ENCODE measurements at regions not wholly inside any gene's neighbourhood (a gene's known extent, or its start where the extent isn't known, plus 50 kb on each side); places are given as distances from the start of the nearest gene placed in this dataset.

DNA sequence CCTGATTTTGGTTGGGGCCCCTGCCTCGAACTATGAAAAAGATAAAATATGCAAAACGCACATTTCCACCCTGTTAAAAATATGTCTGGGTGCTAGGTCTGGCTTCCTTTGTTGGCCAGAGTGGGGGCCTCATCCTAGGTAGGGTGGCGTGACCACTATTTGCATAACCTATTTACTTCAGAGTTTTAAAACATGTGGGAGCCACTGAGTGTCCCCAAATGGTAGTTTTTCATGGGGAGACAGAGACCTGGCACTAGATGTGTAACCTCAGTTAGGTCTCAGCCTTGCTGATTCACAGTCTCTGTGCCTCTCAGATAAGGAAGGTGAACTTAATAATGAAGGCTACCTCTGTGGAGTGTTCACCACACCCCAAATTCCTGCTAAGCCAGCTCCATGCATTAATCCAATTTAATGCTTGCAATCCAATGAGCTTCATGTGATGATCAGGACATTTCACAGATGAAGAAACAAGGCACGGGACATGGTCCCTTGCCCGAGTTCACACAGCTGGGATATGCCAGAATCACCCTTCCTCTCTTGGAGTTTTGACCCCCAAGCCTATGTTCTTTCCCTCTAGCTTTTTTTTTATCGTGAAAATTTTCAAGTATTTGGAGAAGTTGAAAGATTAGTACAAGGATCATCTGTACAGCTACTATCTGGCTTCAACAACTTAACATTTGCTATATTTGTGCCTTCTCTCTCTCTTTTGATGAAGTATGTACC is 103.4 kb downstream of the IRF8 start:
- no peak overlapping the region for H3K27ac ChIP-seq
- peaks cover 11% of the 10 kb centered on the region for H3K27me3 ChIP-seq
- no peaks in the 10 kb centered on the region for H3K9me3 ChIP-seq
- H3K4me3 ChIP-seq (ENCODE audit: low read depth in 1 of 2, low read length in 1 of 2), result no peak overlapping the region
- TF ChIP-seq, protein P1, sequence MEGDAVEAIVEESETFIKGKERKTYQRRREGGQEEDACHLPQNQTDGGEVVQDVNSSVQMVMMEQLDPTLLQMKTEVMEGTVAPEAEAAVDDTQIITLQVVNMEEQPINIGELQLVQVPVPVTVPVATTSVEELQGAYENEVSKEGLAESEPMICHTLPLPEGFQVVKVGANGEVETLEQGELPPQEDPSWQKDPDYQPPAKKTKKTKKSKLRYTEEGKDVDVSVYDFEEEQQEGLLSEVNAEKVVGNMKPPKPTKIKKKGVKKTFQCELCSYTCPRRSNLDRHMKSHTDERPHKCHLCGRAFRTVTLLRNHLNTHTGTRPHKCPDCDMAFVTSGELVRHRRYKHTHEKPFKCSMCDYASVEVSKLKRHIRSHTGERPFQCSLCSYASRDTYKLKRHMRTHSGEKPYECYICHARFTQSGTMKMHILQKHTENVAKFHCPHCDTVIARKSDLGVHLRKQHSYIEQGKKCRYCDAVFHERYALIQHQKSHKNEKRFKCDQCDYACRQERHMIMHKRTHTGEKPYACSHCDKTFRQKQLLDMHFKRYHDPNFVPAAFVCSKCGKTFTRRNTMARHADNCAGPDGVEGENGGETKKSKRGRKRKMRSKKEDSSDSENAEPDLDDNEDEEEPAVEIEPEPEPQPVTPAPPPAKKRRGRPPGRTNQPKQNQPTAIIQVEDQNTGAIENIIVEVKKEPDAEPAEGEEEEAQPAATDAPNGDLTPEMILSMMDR (IDR thresholded peaks at IDR 0.05), result no peak
- H3K4me1 ChIP-seq (ENCODE audit: control insufficient read depth in 1 of 2, insufficient read depth in 1 of 2, low read depth in 1 of 2, low read length in 1 of 2), result no peaks in the 10 kb centered on the region
- H3K36me3 ChIP-seq, result no peaks in the 10 kb centered on the region

DNA sequence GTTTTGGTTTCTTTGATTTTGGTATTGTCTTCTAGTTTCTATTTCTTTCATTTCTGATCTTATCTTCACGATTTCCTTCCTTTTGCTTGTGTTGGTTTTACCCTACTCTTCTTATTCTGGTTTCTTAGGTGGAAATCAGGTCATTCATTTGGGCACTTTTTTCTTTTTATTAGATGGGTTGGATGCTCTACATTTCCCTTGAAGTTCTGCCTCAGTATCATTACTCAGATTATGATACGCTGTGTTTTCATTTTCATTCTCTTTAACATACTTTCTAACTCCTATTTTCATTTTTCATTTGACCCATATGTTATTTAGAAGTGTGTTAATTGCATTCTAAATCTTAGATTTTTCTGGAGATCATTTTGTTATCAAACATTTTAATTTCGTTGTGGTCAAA is 108.6 kb downstream of the IRF8 start:
- Histone ChIP-seq H3K27ac (no peak overlapping the region), H3K27me3 (peaks cover 33% of the 10 kb centered on the region), H3K4me1 (ENCODE audit: control insufficient read depth in 1 of 2, insufficient read depth in 1 of 2, low read depth in 1 of 2, low read length in 1 of 2) (no peaks in the 10 kb centered on the region), H3K4me3 (ENCODE audit: low read depth in 1 of 2, low read length in 1 of 2) (no peak overlapping the region), H3K36me3 (no peaks in the 10 kb centered on the region), H3K9me3 (no peaks in the 10 kb centered on the region)
- TF ChIP-seq, protein P1 (IDR thresholded peaks at IDR 0.05), result no peak

DNA sequence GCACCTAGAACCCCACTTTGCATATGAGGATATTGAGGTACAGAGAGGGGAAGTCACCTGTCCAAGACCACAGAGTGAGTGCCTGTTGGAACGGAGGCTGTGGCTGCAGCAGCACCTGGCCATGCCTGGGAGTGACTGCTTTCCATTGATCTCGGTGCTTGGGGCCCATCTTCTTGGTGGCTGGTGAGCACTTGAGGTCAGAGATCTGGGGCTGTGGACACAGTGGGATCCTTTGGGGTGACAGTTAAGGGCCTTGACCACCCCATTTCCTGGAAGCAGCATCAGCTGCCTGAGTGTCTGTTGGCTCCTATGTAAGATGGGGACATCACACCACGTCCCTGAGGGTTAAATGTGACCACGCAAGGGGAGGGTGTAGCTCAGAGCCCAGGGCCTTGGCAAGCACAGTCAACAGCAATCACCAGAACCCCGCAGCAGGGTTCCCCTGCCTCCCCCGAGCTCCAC is 111.7 kb downstream of the IRF8 start:
- H3K4me1 ChIP-seq (ENCODE audit: control insufficient read depth in 1 of 2, insufficient read depth in 1 of 2, low read depth in 1 of 2, low read length in 1 of 2), result no peaks in the 10 kb centered on the region
- no peaks in the 10 kb centered on the region for H3K9me3 ChIP-seq
- H3K27me3 ChIP-seq, result peaks cover 40% of the 10 kb centered on the region
- H3K36me3 ChIP-seq, result no peaks in the 10 kb centered on the region
- H3K4me3 ChIP-seq (ENCODE audit: low read depth in 1 of 2, low read length in 1 of 2), result no peak overlapping the region
- TF ChIP-seq, protein P1 (IDR thresholded peaks at IDR 0.05), result no peak
- H3K27ac ChIP-seq, result no peak overlapping the region

DNA sequence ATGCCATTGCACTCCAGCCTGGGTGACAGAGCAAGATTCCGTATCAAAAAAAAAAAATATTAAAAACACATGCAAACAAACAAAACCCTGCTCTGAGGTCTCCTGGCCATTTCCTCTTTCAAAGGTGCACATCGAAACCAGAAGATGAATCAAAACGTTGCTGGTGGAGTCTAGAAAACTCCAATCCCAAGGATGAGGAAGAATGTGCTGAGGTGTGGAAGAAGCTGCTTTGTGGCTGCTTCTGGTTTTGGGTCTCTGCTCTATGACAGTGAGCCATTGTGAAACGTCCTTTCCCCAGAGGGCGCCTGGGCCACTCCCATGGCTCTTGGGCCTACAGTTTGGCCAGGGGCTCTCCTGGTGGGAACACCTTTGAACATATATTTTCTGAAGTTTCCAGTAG is 112.6 kb downstream of the IRF8 start:
- Histone ChIP-seq H3K27me3 (peaks cover 46% of the 10 kb centered on the region), H3K36me3 (no peaks in the 10 kb centered on the region), H3K4me3 (ENCODE audit: low read depth in 1 of 2, low read length in 1 of 2) (no peak overlapping the region), H3K9me3 (no peaks in the 10 kb centered on the region), H3K27ac (no peak overlapping the region), H3K4me1 (ENCODE audit: control insufficient read depth in 1 of 2, insufficient read depth in 1 of 2, low read depth in 1 of 2, low read length in 1 of 2) (peaks cover 0 to 1% of the 10 kb centered on the region in 2 experiments)
- TF ChIP-seq, protein P1 (IDR thresholded peaks at IDR 0.05), result no peak

DNA sequence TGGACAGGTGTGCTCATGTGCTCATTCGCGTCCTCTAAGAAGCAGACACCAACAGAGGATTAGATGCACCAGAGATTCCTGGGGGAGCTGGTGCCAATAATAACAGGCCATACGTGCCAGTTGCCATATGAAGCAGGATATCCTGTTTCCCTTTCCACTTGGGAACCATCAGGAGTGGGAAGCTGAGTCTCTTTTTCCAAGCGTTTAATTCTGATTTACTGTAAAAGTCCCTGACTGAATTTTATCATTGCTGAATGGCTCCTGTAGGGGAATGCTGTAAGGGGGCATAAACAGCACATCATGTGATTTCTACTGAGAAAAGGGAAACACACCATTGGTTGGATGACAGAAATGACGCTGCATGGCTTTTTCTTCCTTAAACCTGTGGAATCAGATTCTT is 113.3 kb downstream of the IRF8 start:
- Histone ChIP-seq H3K36me3 (no peaks in the 10 kb centered on the region), H3K4me1 (ENCODE audit: control insufficient read depth in 1 of 2, insufficient read depth in 1 of 2, low read depth in 1 of 2, low read length in 1 of 2) (peaks cover 0 to 6% of the 10 kb centered on the region in 2 experiments), H3K4me3 (ENCODE audit: low read depth in 1 of 2, low read length in 1 of 2) (no peak overlapping the region), H3K9me3 (no peaks in the 10 kb centered on the region), H3K27me3 (peaks cover 43% of the 10 kb centered on the region), H3K27ac (no peak overlapping the region)
- TF ChIP-seq, protein P1 (IDR thresholded peaks at IDR 0.05), result no peak

All from neutrophil (primary cell).